Thyroid gland (tissue), 4 donors: ENCODE measurements at regions not wholly inside any gene's neighbourhood (a gene's known extent, or its start where the extent isn't known, plus 50 kb on each side); places are given as distances from the start of the nearest gene placed in this dataset.

Experiments used
- POLR2A ChIP-seq, 2 donors: fragments of 450-650 bp; IDR thresholded peaks; one replicate each; pipeline ENCODE4 v1.6.1; 2017; ENCODE audit warnings: antibody characterized with exemption in 2 of 2, mild to moderate bottlenecking in 2 of 2, moderate library complexity in 1 of 2
- TF ChIP-seq, protein P1 (sequence below), 6 experiments: fragments of 200-600 bp in 3 of 6; fragments of 450-650 bp in 3 of 6; sonication (generic) in 3 of 6; IDR thresholded peaks; one replicate each; pipeline ENCODE4 v1.5.1; 2016 to 2019; ENCODE audit warnings: antibody characterized with exemption in 6 of 6, mild to moderate bottlenecking in 2 of 6, inconsistent platforms in 1 of 6, moderate library complexity in 1 of 6

DNA sequence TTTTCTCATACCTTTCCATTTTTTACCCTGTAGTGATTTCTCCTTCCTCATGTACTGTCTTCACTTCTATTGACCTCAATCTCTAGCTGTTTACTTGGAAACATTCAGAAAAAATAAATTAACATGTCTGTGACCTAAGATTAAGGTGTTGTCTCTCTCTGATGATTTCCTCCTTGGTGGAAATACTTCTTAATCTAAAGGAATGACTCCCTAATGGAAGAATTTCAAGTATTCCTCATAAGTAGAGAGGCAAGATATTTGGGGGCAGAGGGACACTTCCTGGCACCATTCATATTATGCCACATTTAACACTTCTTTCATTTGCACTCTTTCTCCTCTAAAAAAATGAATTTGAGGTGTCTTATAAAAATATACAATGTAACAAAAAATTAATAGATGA lies 202.8 kb downstream of the NEBL start:
- TF ChIP-seq, protein P1, sequence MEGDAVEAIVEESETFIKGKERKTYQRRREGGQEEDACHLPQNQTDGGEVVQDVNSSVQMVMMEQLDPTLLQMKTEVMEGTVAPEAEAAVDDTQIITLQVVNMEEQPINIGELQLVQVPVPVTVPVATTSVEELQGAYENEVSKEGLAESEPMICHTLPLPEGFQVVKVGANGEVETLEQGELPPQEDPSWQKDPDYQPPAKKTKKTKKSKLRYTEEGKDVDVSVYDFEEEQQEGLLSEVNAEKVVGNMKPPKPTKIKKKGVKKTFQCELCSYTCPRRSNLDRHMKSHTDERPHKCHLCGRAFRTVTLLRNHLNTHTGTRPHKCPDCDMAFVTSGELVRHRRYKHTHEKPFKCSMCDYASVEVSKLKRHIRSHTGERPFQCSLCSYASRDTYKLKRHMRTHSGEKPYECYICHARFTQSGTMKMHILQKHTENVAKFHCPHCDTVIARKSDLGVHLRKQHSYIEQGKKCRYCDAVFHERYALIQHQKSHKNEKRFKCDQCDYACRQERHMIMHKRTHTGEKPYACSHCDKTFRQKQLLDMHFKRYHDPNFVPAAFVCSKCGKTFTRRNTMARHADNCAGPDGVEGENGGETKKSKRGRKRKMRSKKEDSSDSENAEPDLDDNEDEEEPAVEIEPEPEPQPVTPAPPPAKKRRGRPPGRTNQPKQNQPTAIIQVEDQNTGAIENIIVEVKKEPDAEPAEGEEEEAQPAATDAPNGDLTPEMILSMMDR (IDR thresholded peaks at IDR 0.05), result no peak
- no peak for TF ChIP-seq POLR2A (IDR thresholded peaks at IDR 0.05)
